ENCODE measurements at regions not wholly inside any gene's neighbourhood (a gene's known extent, or its start where the extent isn't known, plus 50 kb on each side); places are given as distances from the start of the nearest gene placed in this dataset.

DNA sequence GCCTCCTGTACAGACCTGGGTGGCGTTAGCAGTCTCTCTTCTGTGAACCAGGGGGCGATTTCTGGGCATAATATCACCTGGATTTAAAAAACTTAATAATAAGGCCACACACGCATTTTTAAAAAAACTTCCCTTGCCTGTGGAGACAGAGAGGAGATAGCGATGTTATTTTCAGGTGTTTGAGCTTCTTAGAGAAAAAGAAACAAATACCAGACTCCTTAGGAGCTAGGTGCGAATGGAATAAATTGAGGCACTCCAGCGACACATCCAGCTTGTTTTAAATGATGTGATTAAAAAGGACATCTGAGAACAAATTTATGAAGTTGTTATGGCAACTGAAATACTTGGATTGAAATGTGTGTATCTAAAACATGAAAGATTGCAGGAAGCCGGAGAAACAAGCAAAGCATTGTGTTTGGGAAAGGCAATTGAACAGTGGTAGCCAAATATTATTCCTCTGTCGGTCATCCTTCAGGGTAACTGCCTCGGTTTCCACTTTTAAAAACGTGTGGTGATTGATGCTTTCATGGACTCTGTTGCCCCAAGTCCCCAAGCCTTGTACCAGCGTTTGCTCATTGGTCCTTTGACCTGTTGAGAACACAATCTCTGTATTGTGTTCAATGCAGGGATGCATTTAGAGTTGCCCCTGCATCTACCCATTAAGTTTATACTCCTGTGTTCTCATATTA is 158.7 kb downstream of the TM9SF2 start:
- peaks cover 92% of the 10 kb centered on the region for H3K4me1 Mint-ChIP-seq
- H3K36me3 Mint-ChIP-seq (ENCODE audit: low read depth): no peaks in the 10 kb centered on the region
- no peak for TF ChIP-seq CTCF (IDR thresholded peaks at IDR 0.05)
- H3K4me3 Mint-ChIP-seq: no peak overlapping the region
- no peak overlapping the region for H3K27ac Mint-ChIP-seq
- H3K9me3 Mint-ChIP-seq: no peaks in the 10 kb centered on the region
- no peak for DNase-seq
- peaks cover 2% of the 10 kb centered on the region for H3K27me3 Mint-ChIP-seq (ENCODE audit: low read depth, poor library complexity)

- Mint-ChIP-seq H3K27me3 (ENCODE audit: low read depth, poor library complexity) (peaks cover 2% of the 10 kb centered on the region), H3K27ac (no peak overlapping the region), H3K4me1 (peaks cover 86% of the 10 kb centered on the region), H3K4me3 (peak overlapping the region; percentile 75), H3K9me3 (no peaks in the 10 kb centered on the region), H3K36me3 (ENCODE audit: low read depth) (no peaks in the 10 kb centered on the region)
- no peak for TF ChIP-seq CTCF (IDR thresholded peaks at IDR 0.05)
- DNase-seq: no peak
Measured at GRCh38 chr13:99659226-99659625, 158.0 kb downstream of the TM9SF2 start.

DNA sequence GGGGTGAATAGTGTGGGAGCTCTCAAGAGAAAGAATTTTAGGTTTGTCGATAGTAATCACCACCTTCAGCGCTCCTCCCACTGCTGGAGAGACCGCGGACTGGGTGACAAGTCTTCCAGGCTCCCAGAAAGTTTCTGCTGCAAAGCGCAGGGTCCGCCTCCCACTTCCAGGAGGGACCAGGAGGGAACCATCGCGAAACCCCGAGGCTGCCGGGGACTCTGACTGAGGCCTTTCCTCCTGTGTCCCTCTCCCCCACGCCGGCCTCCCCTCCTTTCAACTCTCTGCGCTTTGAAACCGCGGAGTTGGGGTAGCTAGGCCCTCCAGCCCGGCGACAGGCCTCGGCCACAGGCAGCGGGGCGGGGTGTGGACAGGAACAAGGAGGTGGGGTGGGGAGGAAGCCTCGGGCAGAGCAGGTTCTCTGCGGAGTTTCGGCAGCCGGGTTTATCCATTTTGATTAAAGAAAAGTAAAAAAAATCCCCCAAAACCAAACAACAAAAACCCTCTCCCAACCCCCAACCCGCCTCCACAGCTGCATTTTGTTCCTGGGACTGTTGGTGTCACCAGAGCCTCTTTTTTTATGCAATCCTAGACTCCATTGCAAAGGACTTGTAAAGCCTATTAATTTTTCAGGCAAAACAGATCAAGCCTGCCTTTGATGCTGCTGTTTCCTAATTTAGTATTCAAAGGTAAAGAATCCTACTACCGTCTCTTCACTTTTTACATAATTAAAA is 157.2 kb downstream of the TM9SF2 start:
- peak overlapping the region; percentile 75 for H3K4me3 Mint-ChIP-seq
- peak; percentile 37 for TF ChIP-seq CTCF (IDR thresholded peaks at IDR 0.05)
- H3K36me3 Mint-ChIP-seq (ENCODE audit: low read depth): no peaks in the 10 kb centered on the region
- H3K27ac Mint-ChIP-seq: no peak overlapping the region
- no peaks in the 10 kb centered on the region for H3K9me3 Mint-ChIP-seq
- peaks cover 2% of the 10 kb centered on the region for H3K27me3 Mint-ChIP-seq (ENCODE audit: low read depth, poor library complexity)
- peak; percentile 64 for DNase-seq
- peaks cover 78% of the 10 kb centered on the region for H3K4me1 Mint-ChIP-seq

DNA sequence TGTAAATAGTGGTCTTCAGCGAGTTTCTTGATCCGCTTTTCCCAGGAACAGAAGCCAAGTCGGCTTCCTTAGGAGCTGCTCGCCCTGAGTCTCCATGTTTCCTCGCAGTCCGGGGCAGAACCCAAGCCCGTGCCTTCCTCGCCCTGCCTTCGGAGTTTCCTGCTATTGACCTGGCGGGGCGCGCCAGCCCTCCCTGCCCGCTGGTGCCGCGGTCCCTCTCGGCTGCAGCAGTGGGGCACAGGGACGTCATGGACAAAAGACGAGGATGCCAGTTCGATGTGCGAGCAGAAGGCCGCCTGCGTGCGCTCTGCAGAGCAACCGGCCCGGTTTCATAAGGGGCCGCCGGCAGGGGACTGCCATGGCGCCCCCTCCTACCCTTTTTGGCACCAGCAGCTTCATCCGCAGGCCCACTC is 156.6 kb downstream of the TM9SF2 start:
- peaks cover 2% of the 10 kb centered on the region for H3K27me3 Mint-ChIP-seq (ENCODE audit: low read depth, poor library complexity)
- peak overlapping the region; percentile 75 for H3K4me3 Mint-ChIP-seq
- H3K4me1 Mint-ChIP-seq: peaks cover 72% of the 10 kb centered on the region
- peak; percentile 52 for DNase-seq
- H3K9me3 Mint-ChIP-seq: no peaks in the 10 kb centered on the region
- no peaks in the 10 kb centered on the region for H3K36me3 Mint-ChIP-seq (ENCODE audit: low read depth)
- no peak overlapping the region for H3K27ac Mint-ChIP-seq
- no peak for TF ChIP-seq CTCF (IDR thresholded peaks at IDR 0.05)

- no peak for TF ChIP-seq CTCF (IDR thresholded peaks at IDR 0.05)
- no peak for DNase-seq
- H3K36me3 Mint-ChIP-seq (ENCODE audit: low read depth): no peaks in the 10 kb centered on the region
- peaks cover 62% of the 10 kb centered on the region for H3K4me1 Mint-ChIP-seq
- no peaks in the 10 kb centered on the region for H3K9me3 Mint-ChIP-seq
- H3K27me3 Mint-ChIP-seq (ENCODE audit: low read depth, poor library complexity): peaks cover 2% of the 10 kb centered on the region
- peak overlapping the region; percentile 59 for H3K4me3 Mint-ChIP-seq
- H3K27ac Mint-ChIP-seq: no peak overlapping the region
Measured at GRCh38 chr13:99656844-99657381, 155.6 kb downstream of the TM9SF2 start.
